Adrenal gland (tissue), 9 donors: ENCODE measurements at regions not wholly inside any gene's neighbourhood (a gene's known extent, or its start where the extent isn't known, plus 50 kb on each side); places are given as distances from the start of the nearest gene placed in this dataset.

Experiments
- DNase-seq, 7 donors: peaks; one replicate each; pipeline ENCODE4 v3.0.0-alpha.2; 2019 to 2020
- H3K27ac ChIP-seq, 5 donors: fragments of 200-600 bp; sonication (generic) in 4 of 5; 1 replicate in 3 of 5; 2 replicates in 2 of 5; pipeline versions ENCODE4 v1.5.1 to v1.8.0; 2016 to 2020; ENCODE audit warnings: mild to moderate bottlenecking in 1 of 5
- H3K27me3 ChIP-seq: fragments of 200-600 bp; 2 replicates; pipeline ENCODE4 v1.8.0; 2021
- H3K36me3 ChIP-seq, 2 donors: fragments of 200-600 bp; replicated peaks in 1 of 2; 1 replicate in 1 of 2; 2 replicates in 1 of 2; pipeline versions ENCODE4 v1.5.1 to v1.8.0; 2018 to 2022
- H3K4me1 ChIP-seq, 2 donors: fragments of 200-600 bp; replicated peaks in 1 of 2; 1 replicate in 1 of 2; 2 replicates in 1 of 2; pipeline versions ENCODE4 v1.5.1 to v1.8.0; 2018 to 2021
- H3K4me3 ChIP-seq, 4 donors: fragments of 200-600 bp; sonication (generic) in 3 of 4; one replicate each; pipeline ENCODE4 v1.5.1; 2016 to 2018
- H3K9me3 ChIP-seq, 3 donors: fragments of 200-600 bp; sonication (generic) in 1 of 3; replicated peaks in 1 of 3; 1 replicate in 2 of 3; 2 replicates in 1 of 3; pipeline versions ENCODE4 v1.5.1 to v1.8.0; 2016 to 2021
- POLR2A ChIP-seq, 2 donors: fragments of 450-650 bp; IDR thresholded peaks; one replicate each; pipeline ENCODE4 v1.6.1; 2017; ENCODE audit warnings: antibody characterized with exemption in 2 of 2, mild to moderate bottlenecking in 2 of 2, moderate library complexity in 1 of 2
- WGBS, 4 donors: extraction: QIAGEN DNeasy Blood & Tissue Kit in 2 of 4; methylation state at CpG; one replicate each; pipeline versions ENCODE4 v1.1.5 to v1.1.7; 2013 to 2017; 5-methylcytosine and 5-hydroxymethylcytosine counted together
- intact Hi-C, 2 donors: fragments of 100-400 bp; cut with DNase I; formaldehyde crosslinking; loops; one replicate each; pipeline versions ENCODE4 v1.14.1 to v1.15.0; 2022 to 2023
- TF ChIP-seq, protein P1 (sequence below), 6 experiments: fragments of 450-650 bp in 4 of 6; fragments of 200-600 bp in 2 of 6; sonication (generic) in 1 of 6; IDR thresholded peaks; 1 replicate in 5 of 6; 2 replicates in 1 of 6; pipeline versions ENCODE4 v1.5.1 to v1.8.0; 2016 to 2021; ENCODE audit warnings: antibody characterized with exemption in 6 of 6, mild to moderate bottlenecking in 2 of 6, moderate library complexity in 1 of 6
- donor health status: healthy with polysubstance abuse.
- donor health status: Bipolar disorder and iron deficiency.
- donor health status: DM: yes; HTN: yes; CAD: no.
- donor health status: DM: no; HTN: no; CAD: no.
- donor health status: DM: no; HTN: no; CAD: no.

DNA sequence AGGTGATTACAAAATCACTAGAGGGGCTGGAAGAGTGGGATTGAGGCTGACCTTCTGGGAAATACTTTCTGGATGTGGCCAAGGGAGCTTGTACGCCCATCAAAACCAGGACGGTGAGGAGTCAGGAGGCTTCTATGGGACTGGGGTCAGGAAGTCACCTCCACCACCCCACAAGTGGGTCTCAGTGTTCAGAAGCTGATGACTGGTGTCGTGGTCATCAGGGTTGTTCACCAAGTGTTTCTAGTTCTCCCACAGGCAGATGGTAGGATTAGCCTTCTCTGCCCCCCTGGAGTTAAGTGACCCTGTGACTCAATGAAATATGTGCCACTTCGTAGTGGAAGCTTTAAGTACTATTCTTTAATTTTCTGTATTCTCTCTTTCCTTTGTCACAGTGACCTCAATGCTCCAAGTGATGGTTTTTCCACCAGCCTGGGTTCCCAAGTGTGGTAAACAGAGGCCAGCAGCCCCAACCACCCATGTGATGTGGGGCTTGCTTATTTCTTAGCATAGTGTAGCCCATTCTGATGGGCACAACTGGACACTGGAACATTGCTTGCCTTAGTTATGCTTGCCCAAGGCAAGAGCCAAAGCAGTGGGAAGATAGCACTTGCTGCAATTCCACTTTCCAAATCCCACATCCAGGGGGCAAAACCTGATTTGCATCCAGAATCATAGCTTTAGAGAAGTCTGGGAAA lies 258.8 kb downstream of the CYP26B1 start:
- Histone ChIP-seq H3K4me1 (peaks cover 3 to 4% of the 10 kb centered on the region in 2 donors), H3K36me3 (no peaks in the 10 kb centered on the region), H3K9me3 (no peaks in the 10 kb centered on the region), H3K27me3 (no peaks in the 10 kb centered on the region), H3K27ac (no peak overlapping the region), H3K4me3 (no peak overlapping the region)
- peak in 2 of 7 donors; percentile 6 to 39 for DNase-seq
- intact Hi-C loops = no loop called here
- no peak for TF ChIP-seq POLR2A (IDR thresholded peaks at IDR 0.05)
- TF ChIP-seq, protein P1, sequence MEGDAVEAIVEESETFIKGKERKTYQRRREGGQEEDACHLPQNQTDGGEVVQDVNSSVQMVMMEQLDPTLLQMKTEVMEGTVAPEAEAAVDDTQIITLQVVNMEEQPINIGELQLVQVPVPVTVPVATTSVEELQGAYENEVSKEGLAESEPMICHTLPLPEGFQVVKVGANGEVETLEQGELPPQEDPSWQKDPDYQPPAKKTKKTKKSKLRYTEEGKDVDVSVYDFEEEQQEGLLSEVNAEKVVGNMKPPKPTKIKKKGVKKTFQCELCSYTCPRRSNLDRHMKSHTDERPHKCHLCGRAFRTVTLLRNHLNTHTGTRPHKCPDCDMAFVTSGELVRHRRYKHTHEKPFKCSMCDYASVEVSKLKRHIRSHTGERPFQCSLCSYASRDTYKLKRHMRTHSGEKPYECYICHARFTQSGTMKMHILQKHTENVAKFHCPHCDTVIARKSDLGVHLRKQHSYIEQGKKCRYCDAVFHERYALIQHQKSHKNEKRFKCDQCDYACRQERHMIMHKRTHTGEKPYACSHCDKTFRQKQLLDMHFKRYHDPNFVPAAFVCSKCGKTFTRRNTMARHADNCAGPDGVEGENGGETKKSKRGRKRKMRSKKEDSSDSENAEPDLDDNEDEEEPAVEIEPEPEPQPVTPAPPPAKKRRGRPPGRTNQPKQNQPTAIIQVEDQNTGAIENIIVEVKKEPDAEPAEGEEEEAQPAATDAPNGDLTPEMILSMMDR (IDR thresholded peaks at IDR 0.05) = no peak
- WGBS, 4 donors = 93 to 97% (median 95%) methylated on average over 4 of the region's 4 CpGs

- Histone ChIP-seq H3K4me3 (no peak overlapping the region), H3K9me3 (no peaks in the 10 kb centered on the region), H3K36me3 (no peaks in the 10 kb centered on the region), H3K27ac (no peak overlapping the region), H3K27me3 (no peaks in the 10 kb centered on the region), H3K4me1 (peaks cover 14 to 21% of the 10 kb centered on the region in 2 donors)
- 92 to 94% (median 93%) methylated on average over 4 of the region's 4 CpGs for WGBS, 4 donors
- intact Hi-C loops = no loop called here
- peak in 3 of 7 donors; percentile 4 to 30 (median 11) for DNase-seq
- TF ChIP-seq, protein P1 (IDR thresholded peaks at IDR 0.05) = no peak
- no peak for TF ChIP-seq POLR2A (IDR thresholded peaks at IDR 0.05)
These were observed 260.5 kb downstream of the CYP26B1 start for GRCh38 chr2:71887196-71887595.

- WGBS, 4 donors = 83 to 95% (median 85%) methylated on average over 1 of the region's 1 CpG
- no peak overlapping the region for H3K27ac ChIP-seq
- H3K4me1 ChIP-seq = peaks cover 16 to 28% of the 10 kb centered on the region in 2 donors
- H3K27me3 ChIP-seq = no peaks in the 10 kb centered on the region
- no peak for DNase-seq
- no peak overlapping the region for H3K4me3 ChIP-seq
- TF ChIP-seq, protein P1 (IDR thresholded peaks at IDR 0.05) = no peak
- no peak for TF ChIP-seq POLR2A (IDR thresholded peaks at IDR 0.05)
- intact Hi-C loops = no loop called here
- H3K9me3 ChIP-seq = no peaks in the 10 kb centered on the region
- H3K36me3 ChIP-seq = no peaks in the 10 kb centered on the region
These were observed 261.4 kb downstream of the CYP26B1 start for GRCh38 chr2:71886241-71886640.

- Histone ChIP-seq H3K9me3 (no peaks in the 10 kb centered on the region), H3K27ac (peak overlapping the region in 1 of 5 donors; percentile 77), H3K4me1 (peaks cover 17 to 39% of the 10 kb centered on the region in 2 donors), H3K4me3 (no peak overlapping the region), H3K27me3 (no peaks in the 10 kb centered on the region), H3K36me3 (no peaks in the 10 kb centered on the region)
- 83 to 90% (median 88%) methylated on average over 7 of the region's 7 CpGs for WGBS, 4 donors
- no peak for TF ChIP-seq POLR2A (IDR thresholded peaks at IDR 0.05)
- TF ChIP-seq, protein P1 (IDR thresholded peaks at IDR 0.05) = no peak
- intact Hi-C loops = no loop called here
- DNase-seq = peak; percentile 54 to 85 (median 76)
These were observed 263.2 kb downstream of the CYP26B1 start for GRCh38 chr2:71884303-71885042.
